PC-3 (cell line): ENCODE measurements at regions not wholly inside any gene's neighbourhood (a gene's known extent, or its start where the extent isn't known, plus 50 kb on each side); places are given as distances from the start of the nearest gene placed in this dataset.

Source experiments
- ATAC-seq: fragments of 200-7000 bp; cut with Tn5 transposase; 2 replicates; pipeline ENCODE4 v1.9.1; 2020; ENCODE audit warnings: mild to moderate bottlenecking, moderate library complexity
- BruUV-seq: library from RNA; stranded (reverse); fragments of 400-500 nt; replicated peaks from 2 replicates; lab custom pipeline; 2021; lab: Mats Ljungman, UMichigan
- CTCF ChIA-PET: fragments of 300-600 bp; sonication (Branson Sonifier 250); formaldehyde crosslinking; loops from one replicate; lab custom pipeline; 2022; ENCODE audit warnings: antibody characterized with exemption; lab: Charles Lee
- POLR2A ChIA-PET: fragments of 300-600 bp; sonication (Branson Sonifier 250); formaldehyde crosslinking; loops from one replicate; lab custom pipeline; 2022; ENCODE audit warnings: antibody characterized with exemption; ENCODE audit not compliant: unreplicated experiment; lab: Charles Lee
- DNase-seq: peaks from one replicate; pipeline ENCODE4 v3.0.0-alpha.2; 2015
- H2AFZ ChIP-seq: fragments of 300-600 bp; sonication (generic); 2 replicates; pipeline ENCODE4 v1.6.0; 2016; ENCODE audit warnings: antibody characterized with exemption, low read length
- H3F3A ChIP-seq: fragments of 300-600 bp; sonication (generic); one replicate; pipeline ENCODE4 v1.6.0; 2017; ENCODE audit warnings: antibody characterized with exemption, low read length, control low read depth, mild to moderate bottlenecking; ENCODE audit not compliant: unreplicated experiment
- H3K27ac ChIP-seq: fragments of 300-600 bp; sonication (generic); 2 replicates; pipeline ENCODE4 v1.5.1; 2016; ENCODE audit warnings: mild to moderate bottlenecking, low read length
- H3K27me3 ChIP-seq: fragments of 300-600 bp; sonication (generic); 2 replicates; pipeline ENCODE4 v1.6.1; 2016; ENCODE audit warnings: low read length, mixed read lengths
- H3K36me3 ChIP-seq: fragments of 300-600 bp; sonication (generic); 2 replicates; pipeline ENCODE4 v1.6.1; 2016; ENCODE audit warnings: low read depth, mixed run types, low read length, mixed read lengths
- H3K4me1 ChIP-seq: fragments of 300-600 bp; sonication (generic); 2 replicates; pipeline ENCODE4 v1.5.1; 2016; ENCODE audit warnings: low read length; ENCODE audit not compliant: insufficient read depth
- H3K4me2 ChIP-seq: fragments of 300-600 bp; sonication (generic); 2 replicates; pipeline ENCODE4 v1.6.0; 2016; ENCODE audit warnings: low read length
- H3K4me3 ChIP-seq: fragments of 300-600 bp; sonication (generic); 2 replicates; pipeline ENCODE4 v1.5.1; 2016; ENCODE audit warnings: mild to moderate bottlenecking, low read length, mixed read lengths
- H3K79me2 ChIP-seq: fragments of 300-600 bp; sonication (generic); 2 replicates; pipeline ENCODE4 v1.6.1; 2017; ENCODE audit warnings: low read length, mixed read lengths
- H3K9ac ChIP-seq: fragments of 300-600 bp; sonication (generic); 2 replicates; pipeline ENCODE4 v1.6.0; 2016; ENCODE audit warnings: mild to moderate bottlenecking, low read length
- H3K9me2 ChIP-seq: fragments of 300-600 bp; sonication (generic); replicated peaks from 2 replicates; pipeline ENCODE4 v1.6.1; 2016; ENCODE audit warnings: mixed run types, low read length, mixed read lengths
- H3K9me3 ChIP-seq: fragments of 300-600 bp; sonication (generic); 2 replicates; pipeline ENCODE4 v1.6.1; 2016; ENCODE audit warnings: low read length, mixed read lengths
- H4K20me1 ChIP-seq: fragments of 300-600 bp; sonication (generic); 2 replicates; pipeline ENCODE4 v1.6.1; 2016; ENCODE audit warnings: low read length, mixed read lengths
- CTCF ChIP-seq: fragments of 300-600 bp; sonication (generic); conservative IDR thresholded peaks from 2 replicates; pipeline ENCODE4 v1.5.1; 2017; ENCODE audit warnings: antibody characterized with exemption, low read depth, mild to moderate bottlenecking, low read length
- EZH2 ChIP-seq: fragments of 300-600 bp; sonication (generic); IDR thresholded peaks from one replicate; pipeline ENCODE4 v1.6.1; 2017; ENCODE audit warnings: antibody characterized with exemption, mild to moderate bottlenecking, low read length; ENCODE audit not compliant: unreplicated experiment
- EZH2phosphoT487 ChIP-seq: fragments of 300-600 bp; sonication (generic); IDR thresholded peaks from 2 replicates; pipeline ENCODE4 v1.6.1; 2018; ENCODE audit warnings: mild to moderate bottlenecking, antibody characterized with exemption, low read length, borderline replicate concordance
- intact Hi-C: fragments of 100-400 bp; cut with micrococcal nuclease; formaldehyde crosslinking; loops from 2 replicates; pipeline ENCODE4 v1.9.0; 2023

GRCh38 chr6:156219973-156220372 is 557.2 kb upstream of the ARID1B start:
- Histone ChIP-seq H2AFZ (no peak overlapping the region), H3K4me2 (no peak overlapping the region), H3K79me2 (no peaks in the 10 kb centered on the region), H3K9me2 (no peaks in the 10 kb centered on the region), H3K4me1 (no peaks in the 10 kb centered on the region), H3K9ac (no peak overlapping the region), H3K27me3 (no peaks in the 10 kb centered on the region), H3F3A (no peaks in the 10 kb centered on the region), H3K4me3 (no peak overlapping the region), H3K9me3 (no peaks in the 10 kb centered on the region), H4K20me1 (no peaks in the 10 kb centered on the region), H3K27ac (no peak overlapping the region), H3K36me3 (no peaks in the 10 kb centered on the region)
- POLR2A ChIA-PET = no interaction called here
- DNase-seq (no peak), ATAC-seq (no peak)
- CTCF ChIA-PET = no interaction called here
- intact Hi-C loops = no loop called here
- no TSS peak for BruUV-seq
- no peak for TF ChIP-seq EZH2phosphoT487
- no peak for TF ChIP-seq EZH2
- no peak for TF ChIP-seq CTCF

- no peaks in the 10 kb centered on the region for H3K4me1 ChIP-seq
- no peaks in the 10 kb centered on the region for H4K20me1 ChIP-seq
- TF ChIP-seq EZH2phosphoT487 (no peak), CTCF (no peak), EZH2 (no peak)
- no peak overlapping the region for H3K4me2 ChIP-seq
- no peak overlapping the region for H3K9ac ChIP-seq
- no peaks in the 10 kb centered on the region for H3F3A ChIP-seq
- no peak overlapping the region for H3K4me3 ChIP-seq
- POLR2A ChIA-PET = no interaction called here
- H3K36me3 ChIP-seq = no peaks in the 10 kb centered on the region
- no peaks in the 10 kb centered on the region for H3K9me2 ChIP-seq
- H3K27ac ChIP-seq = no peak overlapping the region
- no peak for ATAC-seq
- CTCF ChIA-PET = no interaction called here
- H3K79me2 ChIP-seq = no peaks in the 10 kb centered on the region
- no peaks in the 10 kb centered on the region for H3K27me3 ChIP-seq
- no peak overlapping the region for H2AFZ ChIP-seq
- intact Hi-C loops = no loop called here
- DNase-seq = no peak
- H3K9me3 ChIP-seq = no peaks in the 10 kb centered on the region
- no TSS peak for BruUV-seq
Observed at GRCh38 chr6:156205678-156206077, 571.5 kb upstream of the ARID1B start.

- no peaks in the 10 kb centered on the region for H3F3A ChIP-seq
- ATAC-seq = no peak
- H3K4me1 ChIP-seq = 0 out of 2 replicates have a peak, but pooled peaks cover 6% of the 10 kb centered on the region
- H4K20me1 ChIP-seq = no peaks in the 10 kb centered on the region
- ChIA-PET CTCF (no interaction called here), POLR2A (no interaction called here)
- no peak overlapping the region for H2AFZ ChIP-seq
- TF ChIP-seq EZH2 (no peak), CTCF (no peak), EZH2phosphoT487 (no peak)
- no peak overlapping the region for H3K27ac ChIP-seq
- H3K36me3 ChIP-seq = no peaks in the 10 kb centered on the region
- intact Hi-C loops = no loop called here
- H3K4me3 ChIP-seq = no peak overlapping the region
- DNase-seq = peak; percentile 22
- H3K4me2 ChIP-seq = no peak overlapping the region
- no peak overlapping the region for H3K9ac ChIP-seq
- BruUV-seq = no TSS peak
- H3K9me3 ChIP-seq = no peaks in the 10 kb centered on the region
- no peaks in the 10 kb centered on the region for H3K27me3 ChIP-seq
- H3K79me2 ChIP-seq = no peaks in the 10 kb centered on the region
- no peaks in the 10 kb centered on the region for H3K9me2 ChIP-seq
Observed at GRCh38 chr6:156199182-156199581, 578.0 kb upstream of the ARID1B start.
